C4-2B (cell line): ENCODE measurements at regions not wholly inside any gene's neighbourhood (a gene's known extent, or its start where the extent isn't known, plus 50 kb on each side); places are given as distances from the start of the nearest gene placed in this dataset.

ENCODE experiments used
- H3K27ac ChIP-seq: fragments of 450-650 bp; 2 replicates; pipeline ENCODE4 v1.5.1; 2017
- ZFX ChIP-seq: fragments of 450-650 bp; IDR thresholded peaks from 2 replicates; pipeline ENCODE4 v1.6.1; 2017
- TF ChIP-seq, protein P1 (sequence below): fragments of 450-650 bp; conservative IDR thresholded peaks from 2 replicates; pipeline ENCODE4 v1.5.1; 2017; ENCODE audit warnings: mild to moderate bottlenecking

- H3K27ac ChIP-seq = no peak overlapping the region
- TF ChIP-seq, protein P1, sequence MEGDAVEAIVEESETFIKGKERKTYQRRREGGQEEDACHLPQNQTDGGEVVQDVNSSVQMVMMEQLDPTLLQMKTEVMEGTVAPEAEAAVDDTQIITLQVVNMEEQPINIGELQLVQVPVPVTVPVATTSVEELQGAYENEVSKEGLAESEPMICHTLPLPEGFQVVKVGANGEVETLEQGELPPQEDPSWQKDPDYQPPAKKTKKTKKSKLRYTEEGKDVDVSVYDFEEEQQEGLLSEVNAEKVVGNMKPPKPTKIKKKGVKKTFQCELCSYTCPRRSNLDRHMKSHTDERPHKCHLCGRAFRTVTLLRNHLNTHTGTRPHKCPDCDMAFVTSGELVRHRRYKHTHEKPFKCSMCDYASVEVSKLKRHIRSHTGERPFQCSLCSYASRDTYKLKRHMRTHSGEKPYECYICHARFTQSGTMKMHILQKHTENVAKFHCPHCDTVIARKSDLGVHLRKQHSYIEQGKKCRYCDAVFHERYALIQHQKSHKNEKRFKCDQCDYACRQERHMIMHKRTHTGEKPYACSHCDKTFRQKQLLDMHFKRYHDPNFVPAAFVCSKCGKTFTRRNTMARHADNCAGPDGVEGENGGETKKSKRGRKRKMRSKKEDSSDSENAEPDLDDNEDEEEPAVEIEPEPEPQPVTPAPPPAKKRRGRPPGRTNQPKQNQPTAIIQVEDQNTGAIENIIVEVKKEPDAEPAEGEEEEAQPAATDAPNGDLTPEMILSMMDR = no peak
- no peak for TF ChIP-seq ZFX
Measured at GRCh38 chr12:63394983-63395382, 244.0 kb upstream of the AVPR1A start.

- TF ChIP-seq, protein P1 = no peak
- TF ChIP-seq ZFX = no peak
- H3K27ac ChIP-seq = no peak overlapping the region
Measured at GRCh38 chr12:63394349-63394748, 243.3 kb upstream of the AVPR1A start.

DNA sequence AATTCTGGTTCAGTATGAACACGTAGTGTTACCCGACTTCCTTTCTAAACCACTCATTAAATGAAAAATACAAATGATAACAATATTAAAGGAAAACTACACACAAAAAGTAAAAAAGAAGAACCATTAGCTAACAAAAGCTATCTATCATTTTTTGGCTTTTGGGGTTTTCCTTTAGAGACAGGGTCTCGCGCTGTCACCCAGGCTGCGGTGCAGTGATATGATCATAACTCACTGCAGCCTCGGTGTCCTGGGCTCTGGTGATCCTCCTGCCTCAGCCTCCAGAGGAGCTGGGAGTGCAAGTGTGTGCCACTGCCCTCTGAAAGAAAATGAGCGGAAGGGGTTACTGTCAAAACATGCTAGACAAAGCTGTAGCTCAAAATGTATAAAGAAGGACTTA, 238.2 kb upstream of the AVPR1A start:
- no peak for TF ChIP-seq ZFX
- TF ChIP-seq, protein P1 = no peak
- H3K27ac ChIP-seq = no peak overlapping the region

DNA sequence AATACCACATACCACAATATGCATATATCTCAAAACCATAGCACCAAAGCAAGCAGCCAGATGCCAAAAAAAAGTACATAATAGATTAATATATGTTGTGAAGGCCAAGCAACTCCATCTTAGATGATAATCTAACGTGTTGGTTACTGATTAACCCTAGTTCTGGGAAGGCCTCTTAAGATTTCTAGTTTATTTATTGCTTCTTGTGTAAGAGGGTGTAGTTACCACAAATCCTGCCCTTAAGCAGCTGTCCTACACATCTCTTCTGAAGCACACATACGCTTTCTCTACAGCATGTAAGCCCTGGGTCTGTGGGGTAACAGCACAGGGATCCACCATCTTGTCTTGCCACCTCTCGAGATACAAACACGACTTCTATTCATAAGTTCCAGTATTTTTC, 236.8 kb upstream of the AVPR1A start:
- no peak overlapping the region for H3K27ac ChIP-seq
- TF ChIP-seq ZFX = no peak
- TF ChIP-seq, protein P1 = no peak

DNA sequence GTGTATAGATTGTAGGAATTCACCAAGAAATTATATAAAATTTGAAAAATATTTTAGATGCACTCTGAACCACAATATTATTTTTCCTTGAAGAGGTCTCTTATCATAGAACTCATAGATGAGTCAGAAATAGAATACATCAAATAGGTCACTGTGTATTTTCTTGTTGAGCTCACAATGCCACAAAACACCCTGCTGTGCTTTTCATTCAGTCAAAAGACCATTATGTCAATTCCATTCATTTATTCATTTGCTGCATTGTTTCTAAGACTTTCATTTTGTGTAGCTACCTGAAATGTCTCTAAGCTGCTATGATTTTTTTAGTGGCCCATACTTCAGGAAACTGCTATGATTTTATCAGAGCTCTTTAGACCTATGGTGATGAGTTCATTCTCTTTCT, 231.9 kb upstream of the AVPR1A start:
- TF ChIP-seq ZFX = no peak
- TF ChIP-seq, protein P1 = no peak
- H3K27ac ChIP-seq = no peak overlapping the region

GRCh38 chr12:63362791-63363190, 211.8 kb upstream of the AVPR1A start:
- H3K27ac ChIP-seq = no peak overlapping the region
- TF ChIP-seq, protein P1 = no peak
- no peak for TF ChIP-seq ZFX

GRCh38 chr12:63362166-63362565, 211.2 kb upstream of the AVPR1A start:
- H3K27ac ChIP-seq = no peak overlapping the region
- TF ChIP-seq, protein P1 = no peak
- no peak for TF ChIP-seq ZFX
